ENCODE measurements at regions not wholly inside any gene's neighbourhood (a gene's known extent, or its start where the extent isn't known, plus 50 kb on each side); places are given as distances from the start of the nearest gene placed in this dataset.

- peaks cover 22% of the 10 kb centered on the region for H3K9me3 Mint-ChIP-seq
Measured at GRCh38 chr10:62648921-62649320, 155.6 kb upstream of the ADO start.

DNA sequence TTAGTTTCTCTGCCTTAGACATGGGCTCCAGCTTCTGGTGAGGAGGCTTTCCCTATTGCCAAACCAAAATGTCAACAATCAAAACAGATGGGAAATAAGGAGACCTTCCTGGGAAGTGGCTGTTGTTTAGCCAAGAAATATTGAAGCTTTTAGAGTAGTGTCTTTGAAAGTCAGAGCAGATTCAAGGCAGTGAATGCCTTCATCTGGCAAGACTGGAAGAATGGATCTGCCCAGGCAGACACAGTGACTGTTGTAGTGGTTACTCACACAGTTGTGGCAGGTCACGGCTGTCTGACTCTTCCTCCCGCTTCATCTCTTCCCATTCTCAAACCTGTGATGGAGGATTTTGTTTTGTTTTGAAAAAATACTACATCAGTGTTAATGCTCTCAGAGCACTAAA, 154.1 kb upstream of the ADO start:
- Mint-ChIP-seq H3K4me3 (no peak overlapping the region), H3K27me3 (ENCODE audit: insufficient read depth) (no peaks in the 10 kb centered on the region), H3K4me1 (ENCODE audit: low read depth) (peaks cover 67% of the 10 kb centered on the region), H3K36me3 (ENCODE audit: low read depth) (peaks cover 10% of the 10 kb centered on the region), H3K27ac (no peak overlapping the region), H3K9me3 (peaks cover 18% of the 10 kb centered on the region)
- no peak for DNase-seq (ENCODE audit: low spot score)
- intact Hi-C loops (cut with micrococcal nuclease) = no loop called here

More at GRCh38 chr10:62648921-62649320, 155.6 kb upstream of the ADO start:
- intact Hi-C loops (cut with micrococcal nuclease) = loop anchor here (10.0 kb wide), 1 partner anchor 294 kb away; no protein-coding TSS in a partner anchor
- no peaks in the 10 kb centered on the region for H3K27me3 Mint-ChIP-seq (ENCODE audit: insufficient read depth)
- H3K4me3 Mint-ChIP-seq = no peak overlapping the region
- H3K36me3 Mint-ChIP-seq (ENCODE audit: low read depth) = peaks cover 12% of the 10 kb centered on the region
- no peak for DNase-seq (ENCODE audit: low spot score)
- H3K4me1 Mint-ChIP-seq (ENCODE audit: low read depth) = peaks cover 66% of the 10 kb centered on the region
- H3K27ac Mint-ChIP-seq = peak overlapping the region; percentile 49

DNA sequence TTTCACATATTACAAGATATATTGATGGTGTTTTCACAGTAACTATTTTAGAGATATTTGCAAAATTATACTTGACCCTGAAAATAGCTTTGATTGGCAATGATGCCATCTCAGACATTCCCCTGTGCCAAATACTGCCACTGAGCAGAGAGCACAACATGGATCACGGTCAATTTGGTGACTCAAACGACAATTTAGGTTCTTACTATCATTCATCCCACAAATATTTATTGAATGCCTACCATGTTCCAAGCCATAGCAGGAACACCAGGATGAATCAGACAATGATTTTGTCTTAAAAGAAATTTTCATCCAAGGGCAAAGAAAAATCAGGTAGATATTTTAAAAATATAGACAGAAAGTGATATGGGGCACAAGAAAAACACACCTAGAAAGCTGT, 153.2 kb upstream of the ADO start:
- H3K36me3 Mint-ChIP-seq (ENCODE audit: low read depth) = peaks cover 10% of the 10 kb centered on the region
- no peak overlapping the region for H3K4me3 Mint-ChIP-seq
- no peaks in the 10 kb centered on the region for H3K27me3 Mint-ChIP-seq (ENCODE audit: insufficient read depth)
- intact Hi-C loops (cut with micrococcal nuclease) = no loop called here
- no peak overlapping the region for H3K27ac Mint-ChIP-seq
- no peak for DNase-seq (ENCODE audit: low spot score)
- H3K9me3 Mint-ChIP-seq = peaks cover 18% of the 10 kb centered on the region
- H3K4me1 Mint-ChIP-seq (ENCODE audit: low read depth) = peaks cover 69% of the 10 kb centered on the region

- DNase-seq (ENCODE audit: low spot score) = no peak
- intact Hi-C loops (cut with micrococcal nuclease) = loop anchor here (2.0 kb wide), 1 partner anchor 19 kb away; no protein-coding TSS in a partner anchor
- no peaks in the 10 kb centered on the region for H3K27me3 Mint-ChIP-seq (ENCODE audit: insufficient read depth)
- peaks cover 18% of the 10 kb centered on the region for H3K9me3 Mint-ChIP-seq
- H3K36me3 Mint-ChIP-seq (ENCODE audit: low read depth) = peaks cover 10% of the 10 kb centered on the region
- H3K4me3 Mint-ChIP-seq = no peak overlapping the region
- H3K27ac Mint-ChIP-seq = peak overlapping the region; percentile 13
- H3K4me1 Mint-ChIP-seq (ENCODE audit: low read depth) = peaks cover 61% of the 10 kb centered on the region
Measured at GRCh38 chr10:62652114-62652513, 152.4 kb upstream of the ADO start.

DNA sequence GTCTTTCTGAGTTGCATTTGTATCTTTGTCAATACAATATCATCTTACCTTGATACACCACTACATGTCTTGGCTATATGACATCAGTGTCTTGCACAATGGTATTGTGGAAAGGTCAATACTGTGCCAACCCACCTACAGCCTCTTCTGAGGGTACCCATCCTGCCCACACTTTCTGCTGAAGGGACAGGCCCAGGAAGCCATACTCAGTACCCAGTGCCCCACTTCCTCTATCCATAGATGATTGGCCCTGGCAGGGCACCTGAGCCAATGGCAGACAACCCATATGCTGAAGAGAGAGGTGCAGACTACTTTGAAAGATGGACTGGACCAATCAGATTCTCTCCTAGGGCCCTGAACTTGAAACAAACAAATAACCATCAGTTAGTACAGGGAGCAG, 152.0 kb upstream of the ADO start:
- H3K4me3 Mint-ChIP-seq = peak overlapping the region; percentile 32
- DNase-seq (ENCODE audit: low spot score) = no peak
- peaks cover 10% of the 10 kb centered on the region for H3K36me3 Mint-ChIP-seq (ENCODE audit: low read depth)
- H3K27ac Mint-ChIP-seq = peak overlapping the region; percentile 27
- peaks cover 57% of the 10 kb centered on the region for H3K4me1 Mint-ChIP-seq (ENCODE audit: low read depth)
- peaks cover 18% of the 10 kb centered on the region for H3K9me3 Mint-ChIP-seq
- intact Hi-C loops (cut with micrococcal nuclease) = loop anchor here (2.0 kb wide), 1 partner anchor 18 kb away; no protein-coding TSS in a partner anchor
- H3K27me3 Mint-ChIP-seq (ENCODE audit: insufficient read depth) = no peaks in the 10 kb centered on the region

DNA sequence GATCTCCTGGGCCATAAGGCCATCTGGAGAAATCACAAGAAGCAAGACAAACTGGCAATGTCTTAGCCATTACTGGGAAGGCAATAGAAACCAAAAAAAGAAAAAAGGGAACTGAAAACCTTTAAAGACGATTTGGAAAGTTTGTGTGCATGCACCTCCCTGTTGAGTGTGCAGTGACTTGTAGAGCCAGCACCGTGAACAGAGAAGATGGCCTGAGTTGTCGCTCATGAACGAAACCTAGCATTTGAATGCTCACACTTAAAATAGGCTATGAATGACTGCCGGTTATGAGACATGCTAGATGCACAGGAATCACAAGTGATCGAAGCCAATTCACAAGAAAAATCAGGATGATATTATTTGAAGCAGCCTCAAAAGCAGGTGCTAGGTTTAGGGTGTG, 151.3 kb upstream of the ADO start:
- intact Hi-C loops (cut with micrococcal nuclease) = loop anchor here (2.0 kb wide), 1 partner anchor 18 kb away; no protein-coding TSS in a partner anchor
- DNase-seq (ENCODE audit: low spot score) = no peak
- H3K4me3 Mint-ChIP-seq = no peak overlapping the region
- H3K27ac Mint-ChIP-seq = peak overlapping the region; percentile 6
- H3K4me1 Mint-ChIP-seq (ENCODE audit: low read depth) = peaks cover 50% of the 10 kb centered on the region
- H3K27me3 Mint-ChIP-seq (ENCODE audit: insufficient read depth) = no peaks in the 10 kb centered on the region
- peaks cover 13% of the 10 kb centered on the region for H3K9me3 Mint-ChIP-seq
- peaks cover 6% of the 10 kb centered on the region for H3K36me3 Mint-ChIP-seq (ENCODE audit: low read depth)

DNA sequence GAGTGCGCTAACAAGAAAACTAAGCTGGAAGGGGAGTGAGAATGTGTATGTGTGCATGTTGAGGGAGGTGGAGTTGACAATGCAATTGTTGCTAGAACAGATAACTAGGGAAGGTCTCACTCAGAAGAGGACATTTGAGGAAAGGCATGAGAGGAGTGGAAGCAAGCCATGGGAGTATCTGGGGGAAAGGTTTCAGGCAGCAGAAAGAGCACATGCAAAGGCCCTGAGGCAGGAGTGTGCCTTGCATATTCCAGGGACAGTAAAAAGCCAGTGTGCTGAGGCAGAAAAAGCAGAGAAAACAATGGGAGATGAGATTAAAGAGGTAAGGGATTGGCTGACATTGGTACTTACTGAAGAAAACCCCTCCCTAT, 149.6 kb upstream of the ADO start:
- H3K36me3 Mint-ChIP-seq (ENCODE audit: low read depth) = peaks cover 6% of the 10 kb centered on the region
- intact Hi-C loops (cut with micrococcal nuclease) = loop anchor here (1.0 to 2.0 kb wide), 4 partner anchors 8 to 156 kb away; no protein-coding TSS in a partner anchor
- H3K9me3 Mint-ChIP-seq = peaks cover 13% of the 10 kb centered on the region
- peaks cover 48% of the 10 kb centered on the region for H3K4me1 Mint-ChIP-seq (ENCODE audit: low read depth)
- no peak for DNase-seq (ENCODE audit: low spot score)
- H3K4me3 Mint-ChIP-seq = no peak overlapping the region
- no peaks in the 10 kb centered on the region for H3K27me3 Mint-ChIP-seq (ENCODE audit: insufficient read depth)
- H3K27ac Mint-ChIP-seq = peak overlapping the region; percentile 52

- peaks cover 13% of the 10 kb centered on the region for H3K9me3 Mint-ChIP-seq
- no peak for DNase-seq (ENCODE audit: low spot score)
- intact Hi-C loops (cut with micrococcal nuclease) = loop anchor here (1.0 to 2.0 kb wide), 4 partner anchors 8 to 156 kb away; no protein-coding TSS in a partner anchor
- peaks cover 6% of the 10 kb centered on the region for H3K36me3 Mint-ChIP-seq (ENCODE audit: low read depth)
- peaks cover 49% of the 10 kb centered on the region for H3K4me1 Mint-ChIP-seq (ENCODE audit: low read depth)
- H3K4me3 Mint-ChIP-seq = no peak overlapping the region
- H3K27me3 Mint-ChIP-seq (ENCODE audit: insufficient read depth) = peaks cover 1% of the 10 kb centered on the region
- peak overlapping the region; percentile 44 for H3K27ac Mint-ChIP-seq
Measured at GRCh38 chr10:62655337-62655994, 149.1 kb upstream of the ADO start.

DNA sequence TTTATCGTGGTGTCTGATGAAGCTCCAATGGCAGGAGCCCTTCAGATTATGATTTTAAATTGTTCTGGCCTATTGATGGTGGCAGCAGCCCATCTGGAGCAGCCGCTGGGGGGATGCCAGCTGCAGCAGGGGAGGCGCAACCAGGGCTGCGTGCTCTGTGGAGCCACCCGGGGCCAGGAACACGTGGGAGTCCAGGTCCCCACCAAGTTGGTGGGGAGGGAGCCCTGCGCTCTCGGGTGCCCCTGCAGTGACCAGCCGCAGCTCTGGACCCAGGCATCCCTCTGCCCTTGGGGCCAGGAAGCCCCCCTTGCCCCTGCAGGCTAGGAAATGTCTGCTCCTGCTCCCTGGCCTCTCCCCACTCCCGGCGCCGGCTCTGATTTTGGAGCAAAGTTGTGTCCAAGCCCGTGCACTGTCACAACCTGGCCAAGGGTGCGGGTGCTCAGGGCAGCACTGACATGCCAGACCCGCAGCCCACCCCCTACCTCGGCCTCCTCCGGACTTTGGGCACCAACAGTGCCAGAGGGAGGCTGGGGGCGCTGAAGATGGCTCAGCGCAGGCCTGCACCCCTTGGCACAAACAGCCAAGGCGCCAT, 147.2 kb upstream of the ADO start:
- Mint-ChIP-seq H3K4me1 (ENCODE audit: low read depth) (peaks cover 42% of the 10 kb centered on the region), H3K36me3 (ENCODE audit: low read depth) (peaks cover 2% of the 10 kb centered on the region), H3K4me3 (no peak overlapping the region), H3K27me3 (ENCODE audit: insufficient read depth) (peaks cover 1% of the 10 kb centered on the region), H3K27ac (no peak overlapping the region), H3K9me3 (peaks cover 13% of the 10 kb centered on the region)
- DNase-seq (ENCODE audit: low spot score) = no peak
- intact Hi-C loops (cut with micrococcal nuclease) = no loop called here

DNA sequence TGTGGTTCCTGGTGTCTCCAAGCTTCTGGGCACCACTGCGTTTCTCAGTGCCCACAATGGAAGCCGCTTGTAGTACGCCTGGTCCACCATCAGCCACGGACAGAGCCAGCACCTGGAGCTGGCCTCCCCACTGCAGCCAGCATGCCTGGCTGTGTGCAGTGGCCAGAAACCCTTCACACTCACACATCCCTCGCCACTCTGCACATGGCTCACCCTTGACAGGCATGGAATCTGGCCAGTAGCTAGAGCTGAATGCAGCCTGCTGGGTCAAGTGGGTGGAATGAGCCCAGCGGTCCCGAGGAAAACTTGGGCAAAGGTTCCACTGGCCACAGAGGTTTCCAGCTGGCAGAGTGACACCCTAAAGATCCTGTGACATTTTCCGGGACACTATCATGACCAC, 146.0 kb upstream of the ADO start:
- intact Hi-C loops (cut with micrococcal nuclease) = no loop called here
- DNase-seq (ENCODE audit: low spot score) = no peak
- Mint-ChIP-seq H3K4me1 (ENCODE audit: low read depth) (peaks cover 30% of the 10 kb centered on the region), H3K36me3 (ENCODE audit: low read depth) (peaks cover 2% of the 10 kb centered on the region), H3K27ac (no peak overlapping the region), H3K9me3 (peaks cover 4% of the 10 kb centered on the region), H3K27me3 (ENCODE audit: insufficient read depth) (peaks cover 1% of the 10 kb centered on the region), H3K4me3 (no peak overlapping the region)

DNA sequence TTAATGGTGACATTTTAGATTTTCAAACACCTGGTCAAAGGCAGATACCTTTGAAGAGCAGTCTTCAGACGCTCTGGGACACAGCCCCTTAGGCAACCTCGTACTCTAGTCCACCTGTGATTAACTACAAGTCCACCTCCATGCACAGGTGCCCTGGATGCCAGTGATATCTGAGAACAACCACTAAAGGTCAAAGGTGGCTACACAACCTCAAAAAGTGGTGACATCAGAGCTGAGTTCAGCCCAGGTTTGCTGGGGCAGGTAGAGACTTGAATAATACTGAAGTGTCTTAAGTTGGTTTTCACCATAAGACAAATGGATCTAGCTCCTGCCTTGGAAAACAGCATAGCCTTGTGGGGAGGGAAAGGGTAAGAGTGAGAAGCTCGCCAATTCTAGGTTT, 143.4 kb upstream of the ADO start:
- H3K27me3 Mint-ChIP-seq (ENCODE audit: insufficient read depth) = peaks cover 5% of the 10 kb centered on the region
- no peak for DNase-seq (ENCODE audit: low spot score)
- H3K4me3 Mint-ChIP-seq = no peak overlapping the region
- H3K4me1 Mint-ChIP-seq (ENCODE audit: low read depth) = peaks cover 11% of the 10 kb centered on the region
- no peaks in the 10 kb centered on the region for H3K36me3 Mint-ChIP-seq (ENCODE audit: low read depth)
- no peak overlapping the region for H3K27ac Mint-ChIP-seq
- no peaks in the 10 kb centered on the region for H3K9me3 Mint-ChIP-seq
- intact Hi-C loops (cut with micrococcal nuclease) = no loop called here

DNA sequence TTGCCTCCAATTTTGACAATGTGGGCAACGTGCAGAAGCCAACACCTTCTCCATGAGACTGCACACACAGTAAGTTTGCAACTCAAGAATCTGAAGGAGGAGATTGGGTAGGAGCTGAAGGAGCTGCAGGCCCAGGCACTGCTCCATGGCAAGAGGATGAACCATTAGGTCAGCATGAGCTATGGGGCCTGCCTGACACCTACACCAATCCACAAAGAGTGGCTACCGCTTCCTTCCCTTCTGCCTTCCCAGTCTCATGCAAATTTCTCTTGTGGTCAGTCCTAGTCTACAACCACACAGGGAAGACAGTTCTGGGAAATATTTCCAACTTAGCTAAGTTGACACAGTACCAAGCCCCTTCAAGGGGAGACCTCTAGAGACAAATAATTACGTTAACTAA, 142.0 kb upstream of the ADO start:
- intact Hi-C loops (cut with micrococcal nuclease) = no loop called here
- peaks cover 5% of the 10 kb centered on the region for H3K27me3 Mint-ChIP-seq (ENCODE audit: insufficient read depth)
- H3K9me3 Mint-ChIP-seq = no peaks in the 10 kb centered on the region
- peaks cover 11% of the 10 kb centered on the region for H3K4me1 Mint-ChIP-seq (ENCODE audit: low read depth)
- no peak overlapping the region for H3K4me3 Mint-ChIP-seq
- no peak overlapping the region for H3K27ac Mint-ChIP-seq
- H3K36me3 Mint-ChIP-seq (ENCODE audit: low read depth) = no peaks in the 10 kb centered on the region
- DNase-seq (ENCODE audit: low spot score) = no peak

GRCh38 chr10:62665771-62666170, 138.7 kb upstream of the ADO start:
- Mint-ChIP-seq H3K4me3 (no peak overlapping the region), H3K4me1 (ENCODE audit: low read depth) (peaks cover 33% of the 10 kb centered on the region), H3K27me3 (ENCODE audit: insufficient read depth) (peaks cover 3% of the 10 kb centered on the region), H3K36me3 (ENCODE audit: low read depth) (no peaks in the 10 kb centered on the region), H3K27ac (no peak overlapping the region), H3K9me3 (no peaks in the 10 kb centered on the region)
- intact Hi-C loops (cut with micrococcal nuclease) = no loop called here
- no peak for DNase-seq (ENCODE audit: low spot score)
